ENCODE measurements at regions not wholly inside any gene's neighbourhood (a gene's known extent, or its start where the extent isn't known, plus 50 kb on each side); places are given as distances from the start of the nearest gene placed in this dataset.

- no peak for TF ChIP-seq POLR2AphosphoS5 (IDR thresholded peaks at IDR 0.05)
- TF ChIP-seq POLR2A (IDR thresholded peaks at IDR 0.05): no peak
- TF ChIP-seq CTCF (IDR thresholded peaks at IDR 0.05): no peak
- H3K4me1 ChIP-seq: no peaks in the 10 kb centered on the region
- no peaks in the 10 kb centered on the region for H3K36me3 ChIP-seq
- H3K4me3 ChIP-seq: no peak overlapping the region
- H3K27ac ChIP-seq: no peak overlapping the region
- intact Hi-C loops (cut with DNase I; ENCODE audit: low total_unique reads): no loop called here
- H3K27me3 ChIP-seq: no peaks in the 10 kb centered on the region
- peaks cover 0 to 3% of the 10 kb centered on the region in 2 donors for H3K9me3 ChIP-seq
- no peak for DNase-seq (ENCODE audit: low spot score in 2 of 2)
Observed at GRCh38 chr11:44483919-44484610, 81.4 kb upstream of the CD82 start.

GRCh38 chr11:44488165-44488965 is 77.1 kb upstream of the CD82 start:
- TF ChIP-seq CTCF (IDR thresholded peaks at IDR 0.05) (no peak), POLR2AphosphoS5 (IDR thresholded peaks at IDR 0.05) (no peak), POLR2A (IDR thresholded peaks at IDR 0.05) (no peak)

GRCh38 chr11:44493383-44493782 is 72.1 kb upstream of the CD82 start:
- Histone ChIP-seq H3K27me3 (no peaks in the 10 kb centered on the region), H3K4me1 (peaks cover 0 to 5% of the 10 kb centered on the region in 2 donors), H3K9me3 (no peaks in the 10 kb centered on the region), H3K27ac (no peak overlapping the region), H3K36me3 (no peaks in the 10 kb centered on the region), H3K4me3 (no peak overlapping the region)
- DNase-seq (ENCODE audit: low spot score in 2 of 2): no peak
- TF ChIP-seq POLR2AphosphoS5 (IDR thresholded peaks at IDR 0.05): no peak
- no peak for TF ChIP-seq POLR2A (IDR thresholded peaks at IDR 0.05)
- intact Hi-C loops (cut with DNase I; ENCODE audit: low total_unique reads): no loop called here

More at GRCh38 chr11:44488165-44488965, 77.1 kb upstream of the CD82 start:
- Histone ChIP-seq H3K4me3 (no peak overlapping the region), H3K36me3 (no peaks in the 10 kb centered on the region), H3K9me3 (peaks cover 0 to 3% of the 10 kb centered on the region in 2 donors), H3K27ac (no peak overlapping the region), H3K4me1 (no peaks in the 10 kb centered on the region), H3K27me3 (no peaks in the 10 kb centered on the region)
- intact Hi-C loops (cut with DNase I; ENCODE audit: low total_unique reads): no loop called here
- no peak for DNase-seq (ENCODE audit: low spot score in 2 of 2)

GRCh38 chr11:44493930-44494329 is 71.5 kb upstream of the CD82 start:
- no peak for DNase-seq (ENCODE audit: low spot score in 2 of 2)
- Histone ChIP-seq H3K36me3 (no peaks in the 10 kb centered on the region), H3K9me3 (no peaks in the 10 kb centered on the region), H3K27ac (no peak overlapping the region), H3K27me3 (no peaks in the 10 kb centered on the region), H3K4me1 (peaks cover 0 to 5% of the 10 kb centered on the region in 2 donors), H3K4me3 (no peak overlapping the region)
- intact Hi-C loops (cut with DNase I; ENCODE audit: low total_unique reads): no loop called here
- TF ChIP-seq POLR2AphosphoS5 (IDR thresholded peaks at IDR 0.05) (no peak), CTCF (IDR thresholded peaks at IDR 0.05) (no peak), POLR2A (IDR thresholded peaks at IDR 0.05) (no peak)

GRCh38 chr11:44494785-44495184 is 70.7 kb upstream of the CD82 start:
- no peaks in the 10 kb centered on the region for H3K9me3 ChIP-seq
- no peak for TF ChIP-seq POLR2AphosphoS5 (IDR thresholded peaks at IDR 0.05)
- no peak for TF ChIP-seq CTCF (IDR thresholded peaks at IDR 0.05)
- no peak for TF ChIP-seq POLR2A (IDR thresholded peaks at IDR 0.05)
- H3K27me3 ChIP-seq: no peaks in the 10 kb centered on the region
- H3K27ac ChIP-seq: no peak overlapping the region
- no peak for DNase-seq (ENCODE audit: low spot score in 2 of 2)
- peaks cover 0 to 5% of the 10 kb centered on the region in 2 donors for H3K4me1 ChIP-seq
- no peak overlapping the region for H3K4me3 ChIP-seq
- intact Hi-C loops (cut with DNase I; ENCODE audit: low total_unique reads): loop anchor here (5.0 kb wide), 1 partner anchor 308 kb away; no protein-coding TSS in a partner anchor
- no peaks in the 10 kb centered on the region for H3K36me3 ChIP-seq
